HK-2 (cell line): ENCODE measurements at regions not wholly inside any gene's neighbourhood (a gene's known extent, or its start where the extent isn't known, plus 50 kb on each side); places are given as distances from the start of the nearest gene placed in this dataset.
"Not testable (repeated sequence)": the region's sequence is repeated elsewhere in the genome, so short reads cannot be mapped to it uniquely, and the experiment has no call there.

ENCODE experiments used
- DNase-seq: peaks from one replicate; pipeline ENCODE4 v3.0.0-alpha.2; 2018; ENCODE audit not compliant: unreplicated experiment

DNA sequence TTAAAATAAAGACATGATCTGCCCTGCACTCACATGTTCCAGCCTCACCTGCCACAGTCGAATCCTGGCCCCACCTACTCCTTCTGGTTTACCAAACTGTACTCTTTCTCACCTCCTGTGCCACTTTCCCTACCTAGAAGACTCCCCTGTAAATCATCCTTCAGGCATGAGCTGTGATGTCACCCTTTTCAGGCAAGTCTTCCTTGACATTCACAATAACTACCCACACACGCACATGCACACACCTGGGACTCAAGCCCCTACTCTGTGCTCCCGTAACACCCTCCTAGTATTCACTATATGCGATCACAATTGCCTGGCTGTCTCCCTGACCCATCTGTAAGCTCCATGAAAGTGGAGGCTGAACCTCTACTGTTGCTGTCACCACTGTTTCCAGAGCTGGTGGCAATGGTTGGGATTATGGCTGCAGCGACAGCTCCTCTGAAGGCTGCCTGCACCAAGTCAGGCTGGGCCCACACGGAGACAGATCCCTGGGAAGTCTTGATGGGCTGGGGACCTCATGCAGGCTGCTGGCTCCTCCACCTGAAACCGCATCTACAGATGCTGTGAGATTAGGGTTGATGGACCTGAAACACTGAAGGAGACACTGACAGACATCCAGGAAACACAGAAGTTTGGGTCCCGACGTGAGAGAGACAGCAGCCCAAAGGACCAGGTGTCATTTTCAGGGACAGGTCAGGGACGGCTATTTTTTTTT lies 611.1 kb downstream of the UQCRFS1 start:
- no peak for DNase-seq

DNA sequence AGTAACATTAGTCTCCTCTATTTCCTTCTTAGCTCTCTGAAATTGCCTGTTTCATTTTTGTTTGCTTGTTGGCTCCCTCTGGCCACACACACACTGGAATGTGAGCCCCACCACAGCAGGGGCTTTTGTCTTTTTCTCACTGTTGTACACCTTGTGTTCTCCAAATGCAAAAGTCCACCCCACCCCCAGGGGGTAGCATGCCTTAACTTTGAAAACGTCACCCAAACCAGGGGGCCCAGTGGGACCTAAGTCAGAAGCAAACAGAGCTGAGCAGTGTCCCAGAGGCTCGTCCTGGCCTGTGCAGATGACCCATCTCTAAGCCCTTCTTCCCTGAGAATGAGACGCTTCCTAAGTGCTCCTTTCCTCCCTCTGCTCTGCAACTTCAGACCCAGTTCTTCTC lies 614.1 kb downstream of the UQCRFS1 start:
- no peak for DNase-seq

DNA sequence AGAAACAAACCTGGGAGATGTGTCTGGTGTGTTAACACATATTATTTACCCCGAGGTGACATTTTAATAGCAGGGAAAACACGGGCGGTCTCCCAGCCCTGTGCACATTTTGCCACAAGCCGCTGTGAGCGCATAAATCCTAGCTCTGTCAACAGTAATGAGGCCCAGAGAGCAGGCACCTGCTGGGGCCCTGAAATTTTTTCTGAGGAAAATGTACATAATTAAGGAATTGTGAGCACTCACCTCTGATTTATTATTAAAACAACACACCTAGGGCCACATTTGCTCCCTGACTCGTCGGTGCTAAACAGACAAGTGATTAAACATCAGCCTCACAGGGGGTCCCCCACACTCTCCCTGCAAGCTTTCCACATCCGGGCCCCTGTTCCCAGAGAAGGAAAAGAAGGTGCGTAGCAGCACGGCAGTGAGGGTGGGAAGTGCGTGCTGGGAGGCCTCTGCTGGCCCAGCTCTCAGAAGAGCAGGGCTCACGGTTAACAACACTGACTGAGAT lies 616.3 kb downstream of the UQCRFS1 start:
- no peak for DNase-seq

DNA sequence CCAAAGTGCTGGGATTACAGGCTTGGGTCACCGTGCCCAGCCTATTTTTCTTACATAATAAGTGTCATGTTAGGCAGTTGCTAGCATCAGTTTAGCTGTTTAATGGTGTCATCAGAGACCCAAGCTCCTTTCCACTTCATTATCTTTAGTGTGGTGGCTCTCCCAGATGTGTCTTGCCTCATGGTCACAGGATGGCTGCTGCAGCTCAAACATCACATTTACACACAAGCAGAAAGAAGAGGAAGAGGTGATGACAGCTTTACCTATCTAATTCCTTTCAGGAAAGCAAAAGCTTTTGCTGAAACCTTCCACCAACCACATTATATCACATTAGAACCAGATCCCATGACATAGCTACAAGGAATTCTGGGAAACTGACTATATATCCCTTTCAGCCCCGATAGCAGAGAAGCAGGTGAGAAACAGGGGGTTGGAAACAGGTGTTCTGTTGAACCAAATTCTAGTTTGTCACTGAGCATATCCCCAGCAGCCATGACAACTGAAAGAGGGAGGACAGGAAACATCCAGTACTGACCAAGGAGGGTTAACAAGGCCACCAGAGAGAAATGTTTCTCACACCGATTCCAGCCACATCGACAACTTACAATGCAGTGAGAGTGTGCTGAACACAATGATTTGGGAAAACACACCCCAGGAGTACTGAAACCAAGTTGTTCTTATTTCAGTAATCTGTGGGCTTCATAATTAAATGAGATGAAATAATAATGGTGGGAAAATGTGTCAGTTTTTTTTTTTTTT lies 617.0 kb downstream of the UQCRFS1 start:
- no peak for DNase-seq

DNA sequence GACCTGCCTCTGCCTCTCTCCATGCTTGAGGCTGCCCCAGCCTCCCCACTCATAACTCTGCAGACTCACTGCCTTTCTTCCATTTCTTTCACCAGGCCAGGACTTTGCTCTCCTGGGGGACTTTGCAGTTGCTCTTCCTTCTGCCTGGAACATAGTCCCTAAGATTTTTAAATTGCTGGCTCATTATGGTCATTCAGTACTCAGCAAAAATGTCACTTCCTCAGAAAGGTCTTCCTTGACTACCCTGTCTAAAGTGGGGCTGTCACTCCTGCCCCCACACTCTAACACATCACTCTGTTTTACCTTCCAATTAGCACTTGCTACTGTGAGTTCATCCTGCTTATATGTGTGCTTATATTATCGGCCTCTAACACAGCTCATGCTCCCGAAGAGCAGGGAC lies 618.2 kb downstream of the UQCRFS1 start:
- DNase-seq: no peak

DNA sequence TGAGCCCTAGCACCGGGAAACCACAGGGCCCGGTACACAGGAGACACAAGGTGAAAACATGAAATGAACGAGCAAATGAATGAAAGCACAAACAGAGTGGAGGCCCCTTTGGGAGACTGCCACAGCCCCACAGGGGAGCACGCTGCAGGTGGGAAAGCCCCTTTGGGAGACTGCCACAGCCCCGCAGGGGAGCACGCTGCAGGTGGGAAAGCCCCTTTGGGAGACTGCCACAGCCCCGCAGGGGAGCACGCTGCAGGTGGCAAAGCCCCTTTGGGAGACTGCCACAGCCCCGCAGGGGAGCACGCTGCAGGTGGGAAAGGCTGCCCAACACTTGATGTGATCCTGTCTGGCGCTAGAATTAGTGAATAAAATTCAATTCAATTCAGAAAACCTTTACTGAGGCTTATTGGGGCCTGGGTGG lies 623.0 kb downstream of the UQCRFS1 start:
- DNase-seq: not testable (repeated sequence)

DNA sequence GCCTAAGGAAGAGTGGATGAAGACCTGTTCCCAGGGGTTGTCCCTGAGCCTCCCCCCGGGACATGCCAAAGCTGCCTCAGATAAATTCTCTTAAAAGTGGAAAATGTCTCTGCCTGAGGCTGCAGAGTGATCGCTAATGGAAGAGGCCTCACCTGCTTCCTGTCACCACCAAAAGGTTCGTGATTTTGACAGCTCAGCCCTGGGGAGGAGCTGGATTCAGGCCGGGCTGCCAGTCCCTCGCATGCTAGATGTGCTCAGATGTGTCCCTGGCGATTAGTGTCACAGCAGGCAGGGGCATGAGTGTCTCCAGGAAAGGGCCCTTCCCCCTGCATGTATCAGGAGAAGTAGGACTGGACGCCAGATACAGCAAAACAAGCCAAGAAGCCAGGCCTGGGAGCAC lies 626.5 kb downstream of the UQCRFS1 start:
- DNase-seq: no peak

DNA sequence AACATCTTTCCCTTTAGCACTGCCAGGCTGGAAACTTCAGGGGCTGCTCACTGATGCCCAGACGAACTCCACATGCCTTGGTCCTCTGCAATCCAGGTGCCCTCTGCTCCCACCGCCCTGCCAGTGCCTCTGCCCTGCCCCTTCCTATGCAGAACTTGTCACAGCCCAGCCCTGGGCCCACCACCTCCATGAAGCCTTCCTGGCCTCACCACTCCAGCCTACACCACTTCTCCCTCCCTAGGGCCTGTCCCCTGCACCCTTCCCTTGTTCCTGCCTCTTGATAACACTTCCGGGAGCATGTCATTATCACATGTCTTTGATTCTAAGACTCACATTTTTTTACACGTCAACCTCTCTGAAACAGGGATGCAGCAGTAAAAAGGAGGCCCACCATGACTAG lies 627.2 kb downstream of the UQCRFS1 start:
- DNase-seq: no peak

DNA sequence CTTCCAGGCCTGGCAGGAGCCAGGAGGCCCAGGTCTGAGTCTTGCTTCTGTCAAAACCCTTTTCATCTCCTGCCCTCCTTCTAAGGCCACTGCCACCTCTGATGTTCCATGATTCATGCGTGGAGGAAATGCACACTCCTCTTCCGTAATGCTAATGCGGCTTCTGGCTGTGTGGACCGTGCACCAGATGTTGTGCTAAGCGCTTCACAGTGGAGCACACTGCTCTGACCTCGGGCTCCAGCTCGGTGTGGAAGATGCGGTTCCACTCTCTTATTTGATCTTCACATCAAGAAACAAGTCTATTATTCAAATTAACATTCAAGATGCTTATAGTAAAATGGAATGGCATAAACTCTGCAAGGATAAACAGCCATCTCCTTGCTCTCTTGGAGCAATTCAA lies 629.2 kb downstream of the UQCRFS1 start:
- no peak for DNase-seq

DNA sequence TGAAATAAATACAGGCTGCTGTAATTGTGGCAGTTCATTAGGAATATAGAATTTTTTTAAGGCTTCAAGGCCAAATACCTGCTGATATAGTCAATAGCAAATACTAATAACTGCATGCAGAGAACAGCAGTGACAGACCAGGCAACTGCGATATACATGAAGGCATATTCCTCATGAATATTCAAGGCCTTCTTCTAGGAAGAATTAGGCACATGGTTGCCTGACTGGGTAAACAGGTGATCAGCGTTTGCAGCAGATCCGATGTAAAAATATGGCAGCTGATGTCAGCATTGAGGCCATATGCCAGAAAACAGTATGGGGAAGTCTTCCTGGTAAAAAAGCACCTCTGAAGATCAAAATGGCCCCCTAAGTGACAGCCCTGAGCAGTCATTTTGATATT lies 629.7 kb downstream of the UQCRFS1 start:
- no peak for DNase-seq

DNA sequence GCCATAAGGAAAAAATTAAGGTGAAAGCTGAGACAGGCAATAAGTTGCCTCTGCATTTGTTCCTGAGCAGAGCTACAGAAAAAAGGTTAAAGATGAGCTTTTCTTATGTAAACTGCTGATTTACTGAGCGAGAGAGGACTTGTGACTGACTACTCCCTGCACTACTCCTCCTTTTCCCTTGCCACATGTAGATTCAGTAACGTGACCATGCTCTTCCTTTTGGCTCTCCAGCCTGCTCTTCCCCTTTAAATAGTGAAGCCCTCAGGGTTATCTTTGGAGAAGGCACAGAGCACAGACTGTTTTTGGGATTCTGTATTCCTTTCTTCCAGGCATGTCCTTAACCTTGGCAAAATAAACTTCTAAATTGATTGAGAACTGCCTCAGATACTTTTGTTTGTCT lies 630.2 kb downstream of the UQCRFS1 start:
- no peak for DNase-seq

DNA sequence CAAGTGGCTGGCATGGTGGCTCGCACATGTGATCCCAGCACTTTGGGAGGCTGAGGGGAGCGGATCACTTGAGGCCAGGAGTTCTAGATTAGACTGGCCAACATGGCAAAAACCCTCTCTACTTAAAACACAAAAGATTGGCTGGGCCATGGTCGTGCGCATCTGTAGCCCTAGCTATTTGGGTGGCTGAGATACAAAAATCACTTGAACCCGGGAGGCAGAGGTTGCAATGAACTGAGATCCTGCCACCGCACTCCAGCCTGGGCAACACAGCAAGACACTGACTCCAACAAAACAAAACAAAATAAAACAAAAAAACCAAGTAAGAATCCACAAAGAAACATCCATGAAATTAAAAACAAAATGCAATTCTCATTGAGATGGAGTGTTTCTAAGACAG lies 630.6 kb downstream of the UQCRFS1 start:
- no peak for DNase-seq

DNA sequence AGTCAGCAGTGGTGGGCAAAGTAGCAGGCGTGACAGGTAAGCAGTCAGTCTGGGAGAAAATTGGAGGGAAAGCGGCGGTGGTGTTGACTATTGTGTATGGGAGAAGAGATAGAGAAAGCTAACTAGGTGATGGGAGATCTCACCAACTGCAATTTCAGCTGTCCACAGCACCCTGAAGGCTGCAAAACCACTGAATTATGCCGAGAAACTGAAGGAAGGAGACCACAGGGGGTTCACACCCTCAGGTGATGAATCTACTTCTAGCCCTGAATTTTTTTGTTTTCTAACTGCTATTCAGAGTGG lies 631.5 kb downstream of the UQCRFS1 start:
- no peak for DNase-seq

DNA sequence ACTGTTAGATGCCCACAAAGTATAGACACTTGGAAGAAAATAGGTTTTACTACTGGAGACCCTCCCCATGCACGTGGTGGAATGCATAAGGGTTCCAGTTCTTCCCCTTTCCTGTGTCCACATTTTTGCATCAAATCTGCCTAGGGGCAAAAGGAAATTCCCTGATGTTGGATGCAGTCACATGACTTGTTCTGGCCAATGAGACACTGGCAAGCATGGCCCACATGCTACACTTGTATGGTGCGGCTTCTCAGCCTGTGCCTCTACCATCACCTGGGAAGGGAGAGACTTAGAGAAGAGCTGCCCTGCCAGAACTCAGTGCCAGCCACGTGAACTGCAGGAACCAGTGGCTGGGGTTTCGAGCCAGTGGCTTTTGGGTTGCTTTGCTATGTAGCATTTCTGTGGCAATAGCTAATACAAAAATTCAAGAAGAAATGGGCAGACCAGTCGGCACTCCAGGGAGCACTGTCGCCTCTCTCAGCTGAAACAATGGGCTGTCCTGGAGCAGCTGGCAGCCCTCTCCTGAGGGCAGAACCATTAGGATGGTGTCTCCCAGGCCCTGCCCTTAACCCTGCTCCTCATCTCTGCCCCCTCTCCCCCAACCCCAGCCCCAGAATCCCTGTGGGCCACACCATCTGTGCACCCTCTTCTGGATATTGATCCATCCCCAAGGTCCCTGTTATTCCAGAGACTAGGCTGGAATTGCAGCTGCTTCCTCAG lies 634.0 kb downstream of the UQCRFS1 start:
- no peak for DNase-seq

DNA sequence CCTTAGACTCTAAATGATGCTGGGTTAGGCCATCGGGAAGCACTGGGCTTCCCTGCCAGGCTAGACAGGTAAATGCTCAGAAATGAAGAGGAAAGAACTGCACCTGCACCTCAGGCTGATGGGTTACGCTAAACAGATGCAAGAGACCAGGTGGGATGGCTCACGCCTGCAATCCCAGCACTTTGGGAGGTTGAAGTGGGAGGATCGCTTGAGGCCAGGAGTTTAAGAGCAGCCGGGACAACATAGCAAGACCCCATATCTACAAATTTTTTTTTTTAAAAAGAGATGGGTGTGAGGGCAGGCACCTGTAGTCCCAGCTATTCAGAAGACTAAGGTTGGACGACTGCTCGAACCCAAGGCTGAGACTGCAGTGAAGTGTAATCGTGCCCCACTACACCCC lies 634.7 kb downstream of the UQCRFS1 start:
- no peak for DNase-seq

DNA sequence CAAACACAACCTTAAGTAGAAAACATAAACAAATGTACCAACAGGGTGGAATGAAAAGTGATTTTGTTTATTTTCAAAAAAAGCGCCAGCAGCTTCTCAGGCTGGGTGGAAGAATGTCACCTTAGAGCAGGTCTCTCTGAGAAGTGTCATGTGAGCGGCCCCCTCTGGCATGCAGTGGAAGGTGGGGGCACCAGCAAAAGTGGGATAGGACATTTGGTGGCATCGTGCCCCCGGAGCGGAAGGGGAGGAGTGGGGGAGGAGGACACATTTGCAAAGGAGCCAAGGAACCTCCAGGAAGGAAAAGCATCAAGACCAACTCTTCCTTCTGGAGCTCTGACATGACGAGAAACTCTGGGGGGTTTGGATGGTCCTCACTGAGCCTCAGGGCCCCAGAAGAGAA lies 635.3 kb downstream of the UQCRFS1 start:
- no peak for DNase-seq

DNA sequence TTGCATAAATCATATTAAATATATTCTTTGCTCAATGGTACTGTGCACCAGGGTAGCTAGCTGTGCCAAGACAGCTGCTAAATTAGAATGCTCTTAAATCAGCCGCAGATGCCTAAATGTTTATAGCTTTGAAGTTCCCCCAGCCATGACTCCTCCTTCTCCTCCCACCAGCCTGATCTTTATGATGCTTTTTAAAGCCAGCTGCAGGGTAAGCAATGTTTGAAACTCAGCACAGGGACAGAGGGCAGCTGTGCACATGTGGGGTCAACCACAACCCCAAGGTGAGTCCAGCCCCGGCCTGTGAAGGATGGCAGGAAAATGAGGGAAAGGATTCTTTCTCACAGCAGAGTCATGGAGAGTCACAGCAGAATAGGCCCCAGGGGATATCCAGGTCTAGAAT lies 635.7 kb downstream of the UQCRFS1 start:
- no peak for DNase-seq

DNA sequence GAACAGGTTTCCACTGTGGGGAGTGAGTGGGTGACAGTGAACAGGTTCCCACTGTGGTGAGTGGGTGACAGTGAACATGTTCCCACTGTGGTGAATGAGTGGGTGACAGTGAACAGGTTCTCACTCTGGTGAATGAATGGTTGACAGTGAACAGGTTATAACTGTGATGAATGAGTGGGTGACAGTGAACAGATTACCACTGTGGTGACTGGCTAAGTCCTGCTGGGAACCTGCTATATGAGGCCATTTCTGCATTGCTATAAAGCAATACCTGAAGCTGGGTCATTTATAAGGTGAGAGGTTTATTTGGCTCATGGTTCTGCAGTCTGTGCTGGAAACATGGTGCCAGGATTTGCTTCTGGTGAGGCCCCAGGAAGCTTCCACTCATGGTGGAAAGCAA lies 637.1 kb downstream of the UQCRFS1 start:
- DNase-seq: no peak

DNA sequence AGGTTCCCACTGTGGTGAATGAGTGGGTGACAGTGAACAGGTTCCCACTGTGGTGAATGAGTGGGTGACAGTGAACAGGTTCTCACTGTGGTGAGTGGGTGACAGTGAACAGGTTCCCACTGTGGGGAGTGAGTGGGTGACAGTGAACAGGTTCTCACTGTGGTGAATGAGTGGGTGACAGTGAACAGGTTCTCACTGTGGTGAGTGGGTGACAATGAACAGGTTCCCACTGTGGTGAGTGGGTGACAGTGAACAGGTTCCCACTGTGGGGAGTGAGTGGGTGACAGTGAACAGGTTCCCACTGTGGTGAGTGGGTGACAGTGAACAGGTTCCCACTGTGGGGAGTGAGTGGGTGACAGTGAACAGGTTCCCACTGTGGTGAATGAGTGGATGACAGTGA lies 637.6 kb downstream of the UQCRFS1 start:
- DNase-seq: not testable (repeated sequence)

DNA sequence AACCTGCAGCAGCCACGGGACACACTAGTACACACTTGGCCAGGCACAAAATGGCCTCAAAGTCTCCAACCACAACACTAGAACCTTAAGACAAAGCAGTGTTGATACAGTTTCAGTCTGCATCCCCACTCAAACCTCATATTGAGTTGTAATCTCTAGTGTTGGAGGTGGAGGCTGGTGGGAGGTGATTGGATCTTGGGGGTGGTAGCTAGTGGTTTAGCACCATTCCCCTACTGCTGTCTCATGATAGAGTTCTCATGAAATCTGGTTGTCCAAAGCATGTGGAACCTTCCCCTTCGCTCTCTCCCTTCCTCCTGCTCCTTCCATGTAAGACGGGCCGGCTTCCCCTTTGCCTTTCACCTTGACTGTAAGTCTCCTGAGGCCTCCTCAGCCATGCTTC lies 638.7 kb downstream of the UQCRFS1 start:
- no peak for DNase-seq

DNA sequence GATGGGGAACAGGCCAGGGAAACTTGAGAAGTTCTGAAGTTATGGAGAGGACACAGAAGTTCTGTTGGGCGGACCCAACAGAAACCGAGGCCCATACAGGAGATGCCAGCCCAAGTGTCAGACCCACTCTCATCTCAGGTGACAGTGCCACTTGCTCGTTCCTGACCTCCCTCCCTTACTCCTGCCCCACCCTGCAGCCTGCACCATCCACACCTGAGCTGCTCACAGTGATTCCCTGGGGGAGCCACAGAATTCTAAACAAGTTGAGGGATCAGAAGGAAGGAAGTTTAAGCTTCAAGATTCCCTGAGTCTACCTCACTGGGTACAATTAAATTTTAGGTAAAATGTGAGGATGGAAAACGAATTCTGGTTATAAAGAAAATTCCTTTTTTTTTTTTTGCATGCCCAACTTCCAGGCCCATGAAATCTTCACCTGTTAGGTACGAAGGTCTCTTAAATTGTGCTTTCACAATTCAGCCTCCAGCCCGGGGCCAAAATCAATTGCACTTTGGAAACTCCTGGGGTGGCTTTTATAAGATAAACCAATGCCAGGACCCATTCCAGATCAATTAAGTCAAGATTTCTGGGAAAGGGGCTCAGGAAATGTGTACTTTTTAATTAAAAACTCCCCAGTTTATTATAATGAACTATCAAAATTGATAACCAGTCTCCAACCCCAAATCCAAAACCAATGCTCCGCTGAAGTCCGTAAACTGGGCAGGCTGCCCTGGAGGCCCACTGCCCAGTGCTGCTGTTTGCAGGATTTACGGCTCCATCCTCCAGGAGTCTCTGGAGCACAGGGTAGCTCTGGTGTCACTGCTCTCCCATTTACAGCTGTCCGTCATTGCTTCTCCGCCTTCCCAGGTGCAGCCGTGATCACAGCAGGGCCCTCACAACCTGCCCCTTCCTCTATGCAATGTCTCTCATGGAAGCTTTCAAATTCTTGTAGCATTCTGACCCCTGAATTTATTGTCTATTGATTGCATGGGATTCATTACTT lies 643.5 kb downstream of the UQCRFS1 start:
- no peak for DNase-seq

DNA sequence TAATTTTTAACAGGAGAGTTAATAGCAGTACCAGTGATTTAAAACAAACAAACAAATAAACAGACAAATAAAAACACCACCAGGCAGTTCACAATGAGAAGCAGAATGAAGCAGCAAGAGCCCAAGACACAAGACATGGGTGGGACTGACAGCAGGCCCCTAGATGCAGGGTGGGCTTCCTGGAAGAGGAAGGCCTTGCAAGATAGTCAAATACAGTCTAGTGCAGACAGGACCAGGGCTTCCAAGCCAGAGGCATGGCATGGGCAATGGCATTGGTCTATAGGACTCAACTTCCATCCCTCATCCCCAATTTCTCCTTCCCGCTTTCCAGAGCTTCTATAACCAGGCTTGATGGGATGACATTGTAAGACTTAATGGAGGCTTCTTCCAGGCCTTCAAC lies 645.1 kb downstream of the UQCRFS1 start:
- no peak for DNase-seq
